Hepatocyte (in vitro differentiated cells): ENCODE measurements at regions not wholly inside any gene's neighbourhood (a gene's known extent, or its start where the extent isn't known, plus 50 kb on each side); places are given as distances from the start of the nearest gene placed in this dataset.
"Not testable (repeated sequence)": the region's sequence is repeated elsewhere in the genome, so short reads cannot be mapped to it uniquely, and the experiment has no call there.

Experiments used
- DNase-seq: peaks from one replicate; pipeline ENCODE4 v3.0.0-alpha.2; 2016; ENCODE audit warnings: low spot score
- H2AFZ ChIP-seq: fragments of 200-600 bp; sonication (generic); 2 replicates; pipeline ENCODE4 v1.6.0; 2016; ENCODE audit warnings: antibody characterized with exemption, mild to moderate bottlenecking
- H3K27ac ChIP-seq: fragments of 200-600 bp; sonication (generic); 2 replicates; pipeline ENCODE4 v1.5.1; 2016; ENCODE audit warnings: mild to moderate bottlenecking
- H3K27me3 ChIP-seq: fragments of 200-600 bp; sonication (generic); 2 replicates; pipeline ENCODE4 v1.6.1; 2016
- H3K36me3 ChIP-seq: fragments of 200-600 bp; sonication (generic); replicated peaks from 2 replicates; pipeline ENCODE4 v1.5.1; 2016; ENCODE audit warnings: low read depth; ENCODE audit not compliant: insufficient read depth
- H3K4me1 ChIP-seq: fragments of 200-600 bp; sonication (generic); 2 replicates; pipeline ENCODE4 v1.5.1; 2016; ENCODE audit warnings: mild to moderate bottlenecking, moderate library complexity; ENCODE audit not compliant: insufficient read depth
- H3K4me2 ChIP-seq: fragments of 200-600 bp; sonication (generic); 2 replicates; pipeline ENCODE4 v1.6.0; 2016
- H3K4me3 ChIP-seq: fragments of 200-600 bp; sonication (generic); 2 replicates; pipeline ENCODE4 v1.5.1; 2016; ENCODE audit warnings: mild to moderate bottlenecking
- H3K79me2 ChIP-seq: fragments of 200-600 bp; sonication (generic); 2 replicates; pipeline ENCODE4 v1.6.0; 2017; ENCODE audit warnings: mild to moderate bottlenecking
- H3K9me2 ChIP-seq: fragments of 200-600 bp; sonication (generic); replicated peaks from 2 replicates; pipeline ENCODE4 v1.6.0; 2017; ENCODE audit warnings: mild to moderate bottlenecking; ENCODE audit not compliant: insufficient read depth
- H3K9me3 ChIP-seq: fragments of 200-600 bp; sonication (generic); 2 replicates; pipeline ENCODE4 v1.5.1; 2016; ENCODE audit warnings: low read depth, mild to moderate bottlenecking
- H4K20me1 ChIP-seq: fragments of 200-600 bp; sonication (generic); 2 replicates; pipeline ENCODE4 v1.6.0; 2016; ENCODE audit warnings: mild to moderate bottlenecking; ENCODE audit not compliant: insufficient read depth, poor library complexity, severe bottlenecking
- CTCF ChIP-seq: fragments of 200-600 bp; sonication (generic); IDR thresholded peaks from 2 replicates; pipeline ENCODE4 v1.5.1; 2016; ENCODE audit warnings: antibody characterized with exemption, mild to moderate bottlenecking; ENCODE audit not compliant: poor library complexity
- EZH2 ChIP-seq: fragments of 200-600 bp; sonication (generic); IDR thresholded peaks from 2 replicates; pipeline ENCODE4 v1.6.1; 2016; ENCODE audit warnings: antibody characterized with exemption, mild to moderate bottlenecking, borderline replicate concordance
- EZH2phosphoT487 ChIP-seq: fragments of 200-600 bp; sonication (generic); IDR thresholded peaks from one replicate; pipeline ENCODE4 v1.6.1; 2018; ENCODE audit warnings: antibody characterized with exemption, mild to moderate bottlenecking, low read depth, moderate library complexity; ENCODE audit not compliant: unreplicated experiment, severe bottlenecking
- WGBS: methylation state at CpG from one replicate; pipeline ENCODE4 v1.1.6; 2016; ENCODE audit warnings: low lambda C conversion rate; ENCODE audit errors: missing lambda C conversion rate; 5-methylcytosine and 5-hydroxymethylcytosine counted together

- Histone ChIP-seq H3K79me2 (no peaks in the 10 kb centered on the region), H3K4me2 (no peak overlapping the region), H3K4me1 (no peaks in the 10 kb centered on the region)
Measured at GRCh38 chr4:160364217-160364616, 1261.3 kb downstream of the RAPGEF2 start.

GRCh38 chr4:160364665-160365064 is 1261.8 kb downstream of the RAPGEF2 start:
- 55% methylated on average over 6 of the region's 6 CpGs for WGBS

More at GRCh38 chr4:160364217-160364616, 1261.3 kb downstream of the RAPGEF2 start:
- no peak for TF ChIP-seq CTCF
- no peak for TF ChIP-seq EZH2
- TF ChIP-seq EZH2phosphoT487 = no peak
- Histone ChIP-seq H4K20me1 (no peaks in the 10 kb centered on the region), H3K9me3 (no peaks in the 10 kb centered on the region), H2AFZ (no peak overlapping the region), H3K27me3 (no peaks in the 10 kb centered on the region), H3K27ac (no peak overlapping the region), H3K9me2 (no peaks in the 10 kb centered on the region), H3K4me3 (no peak overlapping the region), H3K36me3 (no peaks in the 10 kb centered on the region)
- no peak for DNase-seq

GRCh38 chr4:160365383-160365782 is 1262.5 kb downstream of the RAPGEF2 start:
- H3K27ac ChIP-seq, H3K9me2 ChIP-seq, DNase-seq, H3K9me3 ChIP-seq, H3K4me3 ChIP-seq, H3K36me3 ChIP-seq, H3K4me2 ChIP-seq, H3K27me3 ChIP-seq, H3K4me1 ChIP-seq, H2AFZ ChIP-seq, H4K20me1 ChIP-seq, H3K79me2 ChIP-seq: not testable (repeated sequence)
- WGBS = 74% methylated on average over 8 of the region's 8 CpGs

More at GRCh38 chr4:160364665-160365064, 1261.8 kb downstream of the RAPGEF2 start:
- not testable (repeated sequence) for H3K4me1 ChIP-seq, H3K36me3 ChIP-seq, H3K4me2 ChIP-seq, H4K20me1 ChIP-seq, H3K9me2 ChIP-seq, DNase-seq, H3K27me3 ChIP-seq, H3K27ac ChIP-seq, H3K9me3 ChIP-seq, H3K79me2 ChIP-seq, H3K4me3 ChIP-seq, H2AFZ ChIP-seq

GRCh38 chr4:160370046-160370445 is 1267.2 kb downstream of the RAPGEF2 start:
- H3K4me2 ChIP-seq = no peak overlapping the region
- no peaks in the 10 kb centered on the region for H3K9me3 ChIP-seq
- H2AFZ ChIP-seq = no peak overlapping the region
- no peaks in the 10 kb centered on the region for H4K20me1 ChIP-seq
- TF ChIP-seq EZH2 (no peak), EZH2phosphoT487 (no peak), CTCF (no peak)
- H3K9me2 ChIP-seq = no peaks in the 10 kb centered on the region
- no peak overlapping the region for H3K4me3 ChIP-seq
- WGBS = 67% methylated on average over 2 of the region's 2 CpGs
- no peaks in the 10 kb centered on the region for H3K4me1 ChIP-seq
- H3K27ac ChIP-seq = no peak overlapping the region
- no peaks in the 10 kb centered on the region for H3K27me3 ChIP-seq
- no peak for DNase-seq
- H3K79me2 ChIP-seq = no peaks in the 10 kb centered on the region
- no peaks in the 10 kb centered on the region for H3K36me3 ChIP-seq

- Histone ChIP-seq H2AFZ (no peak overlapping the region), H3K36me3 (no peaks in the 10 kb centered on the region), H3K9me3 (no peaks in the 10 kb centered on the region), H3K27me3 (no peaks in the 10 kb centered on the region), H4K20me1 (no peaks in the 10 kb centered on the region), H3K27ac (no peak overlapping the region), H3K4me2 (no peak overlapping the region), H3K4me1 (no peaks in the 10 kb centered on the region), H3K79me2 (no peaks in the 10 kb centered on the region), H3K9me2 (no peaks in the 10 kb centered on the region), H3K4me3 (no peak overlapping the region)
- TF ChIP-seq EZH2 = no peak
- no peak for TF ChIP-seq CTCF
- TF ChIP-seq EZH2phosphoT487 = no peak
- no peak for DNase-seq
- WGBS = 93% methylated on average over 1 of the region's 1 CpG
Measured at GRCh38 chr4:160371446-160371845, 1268.6 kb downstream of the RAPGEF2 start.
